ENCODE measurements at regions not wholly inside any gene's neighbourhood (a gene's known extent, or its start where the extent isn't known, plus 50 kb on each side); places are given as distances from the start of the nearest gene placed in this dataset.

- TF ChIP-seq POLR2A (IDR thresholded peaks at IDR 0.05; ENCODE audit: low read depth, low read length) (no peak), POLR2AphosphoS5 (IDR thresholded peaks at IDR 0.05; ENCODE audit: low read depth, low read length) (no peak), TAF1 (IDR thresholded peaks at IDR 0.05; ENCODE audit: low read depth, low read length) (no peak), SPI1 (IDR thresholded peaks at IDR 0.05; ENCODE audit: low read depth, low read length) (no peak), POU2F2 (IDR thresholded peaks at IDR 0.05; ENCODE audit: low read depth, low read length) (no peak)
Observed at GRCh38 chr6:169917153-169917552, 165.7 kb downstream of the ERMARD start.
